ENCODE measurements at regions not wholly inside any gene's neighbourhood (a gene's known extent, or its start where the extent isn't known, plus 50 kb on each side); places are given as distances from the start of the nearest gene placed in this dataset.

DNA sequence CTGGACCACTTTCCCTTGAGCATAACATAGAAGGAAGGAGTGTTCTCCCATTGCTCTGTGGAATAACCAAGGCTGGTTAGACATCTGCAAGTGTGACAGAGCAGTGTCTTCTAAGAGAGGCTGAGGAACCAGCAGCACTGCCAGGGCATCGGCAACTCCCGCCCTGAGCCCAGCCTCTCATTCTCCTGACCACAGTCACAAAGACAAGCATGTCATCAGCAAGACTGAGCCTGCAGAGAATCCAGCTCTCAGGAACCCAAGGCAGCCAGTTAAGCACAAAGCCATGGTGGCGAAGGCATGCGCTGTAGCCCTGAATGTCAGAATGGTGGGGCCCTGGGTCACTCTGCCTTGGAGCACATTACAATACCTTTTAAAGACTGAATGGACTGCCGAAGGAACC, 253.9 kb downstream of the AGTPBP1 start:
- no peaks in the 10 kb centered on the region for H3K9me3 ChIP-seq (ENCODE audit: insufficient read depth, low read length, severe bottlenecking)
- H3K4me3 ChIP-seq (ENCODE audit: low read depth in 1 of 2, low read length in 2 of 2): no peak overlapping the region
- H4K20me1 ChIP-seq (ENCODE audit: insufficient read depth, low read length): no peaks in the 10 kb centered on the region
- no peak for TF ChIP-seq EZH2 (IDR thresholded peaks at IDR 0.05; ENCODE audit: borderline replicate concordance, low read depth, low read length, severe bottlenecking)
- TF ChIP-seq, protein P1, sequence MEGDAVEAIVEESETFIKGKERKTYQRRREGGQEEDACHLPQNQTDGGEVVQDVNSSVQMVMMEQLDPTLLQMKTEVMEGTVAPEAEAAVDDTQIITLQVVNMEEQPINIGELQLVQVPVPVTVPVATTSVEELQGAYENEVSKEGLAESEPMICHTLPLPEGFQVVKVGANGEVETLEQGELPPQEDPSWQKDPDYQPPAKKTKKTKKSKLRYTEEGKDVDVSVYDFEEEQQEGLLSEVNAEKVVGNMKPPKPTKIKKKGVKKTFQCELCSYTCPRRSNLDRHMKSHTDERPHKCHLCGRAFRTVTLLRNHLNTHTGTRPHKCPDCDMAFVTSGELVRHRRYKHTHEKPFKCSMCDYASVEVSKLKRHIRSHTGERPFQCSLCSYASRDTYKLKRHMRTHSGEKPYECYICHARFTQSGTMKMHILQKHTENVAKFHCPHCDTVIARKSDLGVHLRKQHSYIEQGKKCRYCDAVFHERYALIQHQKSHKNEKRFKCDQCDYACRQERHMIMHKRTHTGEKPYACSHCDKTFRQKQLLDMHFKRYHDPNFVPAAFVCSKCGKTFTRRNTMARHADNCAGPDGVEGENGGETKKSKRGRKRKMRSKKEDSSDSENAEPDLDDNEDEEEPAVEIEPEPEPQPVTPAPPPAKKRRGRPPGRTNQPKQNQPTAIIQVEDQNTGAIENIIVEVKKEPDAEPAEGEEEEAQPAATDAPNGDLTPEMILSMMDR (IDR thresholded peaks at IDR 0.05; ENCODE audit: borderline replicate concordance, extremely low read depth, low read length, poor library complexity, severe bottlenecking): no peak
- H3K4me1 ChIP-seq (ENCODE audit: insufficient read depth, low read length): no peaks in the 10 kb centered on the region
- DNase-seq (no peak), ATAC-seq (ENCODE audit: insufficient read depth, low read depth) (no peak)
- H3K27me3 ChIP-seq (ENCODE audit: insufficient read depth, low read length, poor library complexity): no peaks in the 10 kb centered on the region
- no peak overlapping the region for H3K4me2 ChIP-seq (ENCODE audit: insufficient read depth, low read length)
- no peaks in the 10 kb centered on the region for H3K36me3 ChIP-seq (ENCODE audit: insufficient read depth, low read length)
- H3K79me2 ChIP-seq (ENCODE audit: insufficient read depth, low read length): no peaks in the 10 kb centered on the region
- no peak overlapping the region for H3K27ac ChIP-seq (ENCODE audit: low read length)
- no peak overlapping the region for H3K9ac ChIP-seq (ENCODE audit: low read depth, low read length)
- H2AFZ ChIP-seq (ENCODE audit: low read depth, low read length): no peak overlapping the region

DNA sequence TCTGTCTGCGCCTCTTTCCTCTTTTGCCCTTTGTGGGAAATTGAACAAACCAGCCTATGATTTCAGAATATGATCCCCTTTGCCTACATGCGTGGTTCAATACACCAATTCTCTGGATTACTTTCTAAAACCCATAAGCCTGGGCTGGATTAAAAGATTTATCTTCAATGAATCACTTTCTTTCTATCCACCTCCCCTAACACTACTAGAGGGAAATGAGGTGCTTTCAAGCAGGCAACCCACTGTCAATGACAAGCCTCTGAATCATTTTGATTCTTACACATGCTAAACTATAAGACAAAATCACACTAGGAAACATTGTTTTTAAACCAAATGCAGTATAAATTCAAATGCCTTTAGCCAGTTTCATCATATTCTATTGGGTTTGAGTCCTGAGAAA, 257.5 kb downstream of the AGTPBP1 start:
- no peak overlapping the region for H3K4me3 ChIP-seq (ENCODE audit: low read depth in 1 of 2, low read length in 2 of 2)
- no peak overlapping the region for H2AFZ ChIP-seq (ENCODE audit: low read depth, low read length)
- TF ChIP-seq EZH2 (IDR thresholded peaks at IDR 0.05; ENCODE audit: borderline replicate concordance, low read depth, low read length, severe bottlenecking): no peak
- TF ChIP-seq, protein P1 (IDR thresholded peaks at IDR 0.05; ENCODE audit: borderline replicate concordance, extremely low read depth, low read length, poor library complexity, severe bottlenecking): no peak
- no peak overlapping the region for H3K4me2 ChIP-seq (ENCODE audit: insufficient read depth, low read length)
- DNase-seq: no peak
- H3K79me2 ChIP-seq (ENCODE audit: insufficient read depth, low read length): no peaks in the 10 kb centered on the region
- no peak overlapping the region for H3K27ac ChIP-seq (ENCODE audit: low read length)
- H3K36me3 ChIP-seq (ENCODE audit: insufficient read depth, low read length): no peaks in the 10 kb centered on the region
- no peaks in the 10 kb centered on the region for H3K27me3 ChIP-seq (ENCODE audit: insufficient read depth, low read length, poor library complexity)
- H3K9me3 ChIP-seq (ENCODE audit: insufficient read depth, low read length, severe bottlenecking): no peaks in the 10 kb centered on the region
- H3K4me1 ChIP-seq (ENCODE audit: insufficient read depth, low read length): no peaks in the 10 kb centered on the region
- no peak for ATAC-seq (ENCODE audit: insufficient read depth, low read depth)
- H4K20me1 ChIP-seq (ENCODE audit: insufficient read depth, low read length): no peaks in the 10 kb centered on the region
- no peak overlapping the region for H3K9ac ChIP-seq (ENCODE audit: low read depth, low read length)

DNA sequence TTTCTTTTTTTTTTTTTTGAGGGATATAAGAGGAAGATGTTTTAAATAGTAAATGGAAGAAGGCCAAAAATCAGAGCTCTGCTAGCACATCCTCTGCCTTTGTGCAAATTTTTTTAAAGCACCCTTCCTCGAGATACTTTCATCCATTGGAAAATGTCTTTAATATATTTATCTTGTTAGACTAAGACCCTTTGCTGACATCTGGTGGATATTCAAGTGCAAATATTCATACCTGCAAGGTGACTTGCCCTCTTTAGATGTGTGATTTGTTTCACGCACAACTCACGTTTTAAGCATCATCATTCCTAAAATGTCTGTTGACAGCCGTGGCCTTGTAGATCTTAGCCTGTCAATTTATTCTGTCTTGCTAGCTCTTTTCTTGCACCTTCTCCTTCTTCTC, 258.5 kb downstream of the AGTPBP1 start:
- no peaks in the 10 kb centered on the region for H3K9me3 ChIP-seq (ENCODE audit: insufficient read depth, low read length, severe bottlenecking)
- no peak for ATAC-seq (ENCODE audit: insufficient read depth, low read depth)
- no peaks in the 10 kb centered on the region for H4K20me1 ChIP-seq (ENCODE audit: insufficient read depth, low read length)
- no peak overlapping the region for H3K4me3 ChIP-seq (ENCODE audit: low read depth in 1 of 2, low read length in 2 of 2)
- no peaks in the 10 kb centered on the region for H3K4me1 ChIP-seq (ENCODE audit: insufficient read depth, low read length)
- no peak overlapping the region for H3K4me2 ChIP-seq (ENCODE audit: insufficient read depth, low read length)
- no peak overlapping the region for H3K27ac ChIP-seq (ENCODE audit: low read length)
- H3K36me3 ChIP-seq (ENCODE audit: insufficient read depth, low read length): no peaks in the 10 kb centered on the region
- no peaks in the 10 kb centered on the region for H3K79me2 ChIP-seq (ENCODE audit: insufficient read depth, low read length)
- H3K27me3 ChIP-seq (ENCODE audit: insufficient read depth, low read length, poor library complexity): peaks cover 2% of the 10 kb centered on the region
- no peak overlapping the region for H2AFZ ChIP-seq (ENCODE audit: low read depth, low read length)
- no peak overlapping the region for H3K9ac ChIP-seq (ENCODE audit: low read depth, low read length)
- TF ChIP-seq, protein P1 (IDR thresholded peaks at IDR 0.05; ENCODE audit: borderline replicate concordance, extremely low read depth, low read length, poor library complexity, severe bottlenecking): no peak
- TF ChIP-seq EZH2 (IDR thresholded peaks at IDR 0.05; ENCODE audit: borderline replicate concordance, low read depth, low read length, severe bottlenecking): no peak
- no peak for DNase-seq

DNA sequence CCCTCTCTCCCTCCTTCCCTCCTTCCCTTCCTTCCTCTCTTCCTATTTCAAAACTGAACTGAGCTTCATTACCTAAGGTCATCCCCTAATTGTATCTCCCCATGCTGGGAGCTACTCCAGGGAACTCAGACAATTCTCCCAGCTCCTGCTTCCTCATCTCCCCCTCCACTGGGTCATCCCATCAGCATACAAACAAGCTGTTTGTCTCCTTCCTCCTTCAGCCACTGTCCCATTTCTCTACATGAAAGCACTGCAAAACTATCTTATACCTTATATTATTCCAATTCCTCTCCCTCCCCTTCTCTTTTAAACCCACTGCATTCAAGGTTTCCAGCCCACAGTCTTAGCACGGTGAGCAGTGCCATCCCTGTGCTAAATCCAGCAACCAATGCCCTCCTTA, 262.4 kb downstream of the AGTPBP1 start:
- Histone ChIP-seq H3K9ac (ENCODE audit: low read depth, low read length) (no peak overlapping the region), H4K20me1 (ENCODE audit: insufficient read depth, low read length) (no peaks in the 10 kb centered on the region), H2AFZ (ENCODE audit: low read depth, low read length) (no peak overlapping the region), H3K79me2 (ENCODE audit: insufficient read depth, low read length) (no peaks in the 10 kb centered on the region), H3K4me1 (ENCODE audit: insufficient read depth, low read length) (no peaks in the 10 kb centered on the region), H3K27ac (ENCODE audit: low read length) (no peak overlapping the region), H3K4me2 (ENCODE audit: insufficient read depth, low read length) (no peak overlapping the region), H3K9me3 (ENCODE audit: insufficient read depth, low read length, severe bottlenecking) (peaks cover 4% of the 10 kb centered on the region), H3K27me3 (ENCODE audit: insufficient read depth, low read length, poor library complexity) (peaks cover 2% of the 10 kb centered on the region), H3K36me3 (ENCODE audit: insufficient read depth, low read length) (no peaks in the 10 kb centered on the region), H3K4me3 (ENCODE audit: low read depth in 1 of 2, low read length in 2 of 2) (no peak overlapping the region)
- TF ChIP-seq EZH2 (IDR thresholded peaks at IDR 0.05; ENCODE audit: borderline replicate concordance, low read depth, low read length, severe bottlenecking): no peak
- TF ChIP-seq, protein P1 (IDR thresholded peaks at IDR 0.05; ENCODE audit: borderline replicate concordance, extremely low read depth, low read length, poor library complexity, severe bottlenecking): no peak
- DNase-seq (no peak), ATAC-seq (ENCODE audit: insufficient read depth, low read depth) (no peak)

Measured in DND-41 (cell line).